ENCODE measurements at regions not wholly inside any gene's neighbourhood (a gene's known extent, or its start where the extent isn't known, plus 50 kb on each side); places are given as distances from the start of the nearest gene placed in this dataset.

GRCh38 chr20:40942006-40942405, 86.6 kb upstream of the TOP1 start:
- TF ChIP-seq POLR2AphosphoS5 (IDR thresholded peaks at IDR 0.05; ENCODE audit: low read depth, low read length), result no peak
- no peak for TF ChIP-seq POLR2A (IDR thresholded peaks at IDR 0.05; ENCODE audit: low read depth, low read length)
- TF ChIP-seq SPI1 (IDR thresholded peaks at IDR 0.05; ENCODE audit: low read depth, low read length), result peak; percentile 91
- no peak for TF ChIP-seq TAF1 (IDR thresholded peaks at IDR 0.05; ENCODE audit: low read depth, low read length)
- TF ChIP-seq PAX5 (IDR thresholded peaks at IDR 0.05; ENCODE audit: insufficient read depth, low read length, severe bottlenecking), result no peak
